WTC11 (cell line): ENCODE measurements at regions not wholly inside any gene's neighbourhood (a gene's known extent, or its start where the extent isn't known, plus 50 kb on each side); places are given as distances from the start of the nearest gene placed in this dataset.

Experiments
- ATAC-seq: fragments of 200-7000 bp; cut with Tn5 transposase; 2 replicates; pipeline ENCODE4 v1.10.0; 2021; ENCODE audit warnings: mild to moderate bottlenecking, moderate library complexity
- CTCF ChIA-PET: fragments of 300-600 bp; sonication (Branson Sonifier 250); formaldehyde crosslinking; loops from one replicate; lab custom pipeline; 2021; ENCODE audit warnings: antibody characterized with exemption; lab: Charles Lee
- POLR2A ChIA-PET: fragments of 350-600 bp; sonication (Branson Sonifier 250); formaldehyde crosslinking; loops from one replicate; lab custom pipeline; 2021; ENCODE audit warnings: antibody characterized with exemption; lab: Charles Lee
- DNase-seq: peaks from one replicate; pipeline ENCODE4 v3.0.0; 2021; ENCODE audit warnings: low spot score
- H3K27ac Mint-ChIP-seq: 2 replicates; pipeline ENCODE4 v1.8.0; 2021; ENCODE audit warnings: mixed read lengths
- H3K27me3 Mint-ChIP-seq: 2 replicates; pipeline ENCODE4 v1.8.0; 2021; ENCODE audit warnings: low read depth, mild to moderate bottlenecking, moderate library complexity, mixed read lengths
- H3K36me3 Mint-ChIP-seq: 2 replicates; pipeline ENCODE4 v1.8.0; 2021; ENCODE audit warnings: mixed read lengths
- H3K4me1 Mint-ChIP-seq: 2 replicates; pipeline ENCODE4 v1.8.0; 2022; ENCODE audit warnings: mixed read lengths
- H3K4me3 Mint-ChIP-seq: 2 replicates; pipeline ENCODE4 v1.8.0; 2021; ENCODE audit warnings: mild to moderate bottlenecking, moderate library complexity, mixed read lengths
- H3K9me3 Mint-ChIP-seq: 2 replicates; pipeline ENCODE4 v1.8.0; 2021; ENCODE audit warnings: mixed read lengths
- AFF4 ChIP-seq: sonication (generic); formaldehyde crosslinking; IDR thresholded peaks from 2 replicates; pipeline ENCODE4 v1.8.1; 2023; ENCODE audit warnings: mild to moderate bottlenecking, missing genetic modification reagents, borderline replicate concordance
- CDX4 ChIP-seq: fragments of 250-450 bp; sonication (Bioruptor Pico); IDR thresholded peaks from 2 replicates; pipeline ENCODE4 v1.9.0; 2021; ENCODE audit warnings: moderate library complexity, mild to moderate bottlenecking, inconsistent platforms, borderline replicate concordance
- CREB1 ChIP-seq: sonication (generic); formaldehyde crosslinking; IDR thresholded peaks from 2 replicates; pipeline ENCODE4 v1.8.0; 2023; ENCODE audit warnings: mild to moderate bottlenecking, missing genetic modification reagents
- ESRRA ChIP-seq: sonication (generic); formaldehyde crosslinking; IDR thresholded peaks from 2 replicates; pipeline ENCODE4 v1.8.1; 2022; ENCODE audit warnings: mild to moderate bottlenecking, missing genetic modification reagents, borderline replicate concordance
- FOXP1 ChIP-seq: sonication (generic); formaldehyde crosslinking; IDR thresholded peaks from 2 replicates; pipeline ENCODE4 v1.8.0; 2022; ENCODE audit warnings: missing genetic modification reagents, mild to moderate bottlenecking, moderate library complexity, borderline replicate concordance
- FOXP4 ChIP-seq: sonication (generic); formaldehyde crosslinking; IDR thresholded peaks from 2 replicates; pipeline ENCODE4 v1.8.0; 2022; ENCODE audit warnings: mild to moderate bottlenecking, missing genetic modification reagents
- JAZF1 ChIP-seq: fragments of 250-450 bp; sonication (Bioruptor Pico); IDR thresholded peaks from 2 replicates; pipeline ENCODE4 v1.9.0; 2021; ENCODE audit warnings: moderate library complexity, mild to moderate bottlenecking, inconsistent platforms
- MLX ChIP-seq: sonication (generic); formaldehyde crosslinking; IDR thresholded peaks from 2 replicates; pipeline ENCODE4 v1.8.1; 2023; ENCODE audit warnings: mild to moderate bottlenecking, missing genetic modification reagents, moderate library complexity
- PREB ChIP-seq: sonication (generic); formaldehyde crosslinking; IDR thresholded peaks from 2 replicates; pipeline ENCODE4 v1.8.1; 2022; ENCODE audit warnings: mild to moderate bottlenecking, missing genetic modification reagents, moderate library complexity, borderline replicate concordance
- STAT6 ChIP-seq: sonication (generic); formaldehyde crosslinking; conservative IDR thresholded peaks from 2 replicates; pipeline ENCODE4 v1.8.1; 2023; ENCODE audit warnings: mild to moderate bottlenecking, low read depth, missing genetic modification reagents, moderate library complexity
- TEAD4 ChIP-seq: sonication (generic); formaldehyde crosslinking; IDR thresholded peaks from 2 replicates; pipeline ENCODE4 v1.8.0; 2022; ENCODE audit warnings: mild to moderate bottlenecking, missing genetic modification reagents
- ZNF219 ChIP-seq: sonication (generic); formaldehyde crosslinking; IDR thresholded peaks from 2 replicates; pipeline ENCODE4 v1.8.0; 2023; ENCODE audit warnings: missing genetic modification reagents, mild to moderate bottlenecking, borderline replicate concordance
- ZNF317 ChIP-seq: sonication (generic); formaldehyde crosslinking; IDR thresholded peaks from 2 replicates; pipeline ENCODE4 v1.8.1; 2023; ENCODE audit warnings: low read depth, mild to moderate bottlenecking, moderate library complexity, missing genetic modification reagents, borderline replicate concordance
- TF ChIP-seq, protein P1 (sequence below): sonication (generic); formaldehyde crosslinking; IDR thresholded peaks from 2 replicates; pipeline ENCODE4 v1.8.1; 2023; ENCODE audit warnings: mild to moderate bottlenecking, missing genetic modification reagents, moderate library complexity
- TF ChIP-seq, protein P2 (sequence below): sonication (generic); formaldehyde crosslinking; IDR thresholded peaks from 2 replicates; pipeline ENCODE4 v1.8.1; 2023; ENCODE audit warnings: mild to moderate bottlenecking, missing genetic modification reagents
- TF ChIP-seq, protein P3 (sequence below): fragments of 250-450 bp; sonication (Bioruptor Pico); IDR thresholded peaks from 2 replicates; pipeline ENCODE4 v2.1.2; 2022; ENCODE audit warnings: mild to moderate bottlenecking, moderate library complexity

DNA sequence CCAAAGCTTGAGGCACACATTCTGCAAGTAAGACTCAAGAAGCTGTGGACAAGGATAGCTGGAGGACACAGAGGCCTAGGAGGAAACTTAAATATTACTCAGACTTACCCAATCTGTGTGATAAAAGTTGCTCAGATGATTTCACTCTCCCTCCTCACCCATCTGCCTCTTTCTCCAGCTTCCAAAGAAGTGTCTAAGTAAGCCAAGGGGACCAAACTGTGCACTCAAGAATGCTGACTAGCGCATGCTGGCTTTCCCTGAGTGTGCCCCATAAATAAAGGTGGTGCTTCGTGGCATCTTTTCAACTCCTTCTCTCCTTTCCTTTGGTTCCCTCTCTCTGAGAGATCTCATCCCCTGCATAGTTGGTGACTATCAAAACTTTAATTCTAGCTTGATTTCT is 211.0 kb upstream of the LMCD1 start:
- H3K9me3 Mint-ChIP-seq, result peaks cover 9% of the 10 kb centered on the region
- CTCF ChIA-PET, result interaction anchor here (1.3 to 1.9 kb wide), 3 partner anchors 11 to 195 kb away, joined by 4 to 7 read pairs (median 6); no protein-coding TSS in a partner anchor

More for the DNA sequence above, 211.0 kb upstream of the LMCD1 start:
- DNase-seq (no peak), ATAC-seq (no peak)
- Mint-ChIP-seq H3K4me3 (no peak overlapping the region), H3K27me3 (no peaks in the 10 kb centered on the region), H3K27ac (no peak overlapping the region), H3K36me3 (no peaks in the 10 kb centered on the region), H3K4me1 (peaks cover 17% of the 10 kb centered on the region)
- TF ChIP-seq TEAD4 (CRISPR knock-in tag), result no peak
- TF ChIP-seq, protein P1, sequence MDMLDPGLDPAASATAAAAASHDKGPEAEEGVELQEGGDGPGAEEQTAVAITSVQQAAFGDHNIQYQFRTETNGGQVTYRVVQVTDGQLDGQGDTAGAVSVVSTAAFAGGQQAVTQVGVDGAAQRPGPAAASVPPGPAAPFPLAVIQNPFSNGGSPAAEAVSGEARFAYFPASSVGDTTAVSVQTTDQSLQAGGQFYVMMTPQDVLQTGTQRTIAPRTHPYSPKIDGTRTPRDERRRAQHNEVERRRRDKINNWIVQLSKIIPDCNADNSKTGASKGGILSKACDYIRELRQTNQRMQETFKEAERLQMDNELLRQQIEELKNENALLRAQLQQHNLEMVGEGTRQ (CRISPR knock-in tag), result no peak
- TF ChIP-seq FOXP4, result no peak
- no peak for TF ChIP-seq CDX4 (CRISPR knock-in tag)
- no peak for TF ChIP-seq ZNF317 (CRISPR knock-in tag)
- TF ChIP-seq STAT6 (CRISPR knock-in tag), result no peak
- TF ChIP-seq PREB (CRISPR knock-in tag), result no peak
- no peak for TF ChIP-seq FOXP1 (CRISPR knock-in tag)
- TF ChIP-seq AFF4 (CRISPR knock-in tag), result no peak
- no peak for TF ChIP-seq CREB1 (CRISPR knock-in tag)
- no peak for TF ChIP-seq ZNF219 (CRISPR knock-in tag)
- TF ChIP-seq ESRRA (CRISPR knock-in tag), result no peak
- no peak for TF ChIP-seq JAZF1 (CRISPR knock-in tag)
- TF ChIP-seq, protein P2, sequence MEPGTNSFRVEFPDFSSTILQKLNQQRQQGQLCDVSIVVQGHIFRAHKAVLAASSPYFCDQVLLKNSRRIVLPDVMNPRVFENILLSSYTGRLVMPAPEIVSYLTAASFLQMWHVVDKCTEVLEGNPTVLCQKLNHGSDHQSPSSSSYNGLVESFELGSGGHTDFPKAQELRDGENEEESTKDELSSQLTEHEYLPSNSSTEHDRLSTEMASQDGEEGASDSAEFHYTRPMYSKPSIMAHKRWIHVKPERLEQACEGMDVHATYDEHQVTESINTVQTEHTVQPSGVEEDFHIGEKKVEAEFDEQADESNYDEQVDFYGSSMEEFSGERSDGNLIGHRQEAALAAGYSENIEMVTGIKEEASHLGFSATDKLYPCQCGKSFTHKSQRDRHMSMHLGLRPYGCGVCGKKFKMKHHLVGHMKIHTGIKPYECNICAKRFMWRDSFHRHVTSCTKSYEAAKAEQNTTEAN, result no peak
- no peak for TF ChIP-seq MLX
- TF ChIP-seq, protein P3, sequence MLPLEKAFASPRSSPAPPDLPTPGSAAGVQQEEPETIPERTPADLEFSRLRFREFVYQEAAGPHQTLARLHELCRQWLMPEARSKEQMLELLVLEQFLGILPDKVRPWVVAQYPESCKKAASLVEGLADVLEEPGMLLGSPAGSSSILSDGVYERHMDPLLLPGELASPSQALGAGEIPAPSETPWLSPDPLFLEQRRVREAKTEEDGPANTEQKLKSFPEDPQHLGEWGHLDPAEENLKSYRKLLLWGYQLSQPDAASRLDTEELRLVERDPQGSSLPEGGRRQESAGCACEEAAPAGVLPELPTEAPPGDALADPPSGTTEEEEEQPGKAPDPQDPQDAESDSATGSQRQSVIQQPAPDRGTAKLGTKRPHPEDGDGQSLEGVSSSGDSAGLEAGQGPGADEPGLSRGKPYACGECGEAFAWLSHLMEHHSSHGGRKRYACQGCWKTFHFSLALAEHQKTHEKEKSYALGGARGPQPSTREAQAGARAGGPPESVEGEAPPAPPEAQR (CRISPR knock-in tag), result no peak
- POLR2A ChIA-PET, result interaction anchor here (0.6 to 0.7 kb wide), 2 partner anchors 10 to 1472 kb away, joined by 5 to 6 read pairs; no protein-coding TSS in a partner anchor
